K562 (cell line): ENCODE measurements at regions not wholly inside any gene's neighbourhood (a gene's known extent, or its start where the extent isn't known, plus 50 kb on each side); places are given as distances from the start of the nearest gene placed in this dataset.

Experiments
- ATAC-seq: fragments of 200-7000 bp; cut with Tn5 transposase; 3 replicates; pipeline ENCODE4 v1.9.1; 2020; ENCODE audit warnings: moderate library complexity
- BruUV-seq: library from RNA; stranded (reverse); fragments of 400-500 nt; replicated peaks from 2 replicates; lab custom pipeline; 2021; lab: Mats Ljungman, UMichigan
- CTCF ChIA-PET: fragments of 300-600 bp; formaldehyde crosslinking; extraction: SDS; loops from one replicate; lab custom pipeline; 2021; ENCODE audit warnings: low intra/inter-chr PET ratio; lab: Yijun Ruan, JAX
- POLR2A ChIA-PET: fragments of 300-600, 350-650 bp; sonication (Branson Sonifier 250); formaldehyde crosslinking; extraction: SDS; loops from one replicate; lab custom pipeline; 2021; ENCODE audit warnings: antibody characterized with exemption, inconsistent platforms; lab: Yijun Ruan, JAX
- DNase-seq, 4 experiments: peaks; one replicate each; pipeline versions ENCODE4 v3.0.0 to v3.0.0-alpha.2; 2011 to 2018; ENCODE audit warnings: low spot score in 3 of 4, mixed read lengths in 3 of 4; ENCODE audit errors: extremely low read depth in 1 of 4
- FAIRE-seq: peaks from 2 replicates; lab custom pipeline; 2011; peaks lifted over from hg19 to GRCh38; lab: Jason Lieb, UNC
- H2AFZ ChIP-seq: 2 replicates; pipeline ENCODE4 v1.6.0; 2011; ENCODE audit warnings: low read depth, low read length, control low read depth, inconsistent platforms
- H3K27ac ChIP-seq: fragments of 200-600 bp; 3 replicates; pipeline ENCODE4 v1.8.0; 2011; ENCODE audit warnings: low read depth, mild to moderate bottlenecking, control low read depth, inconsistent platforms, low read length, moderate library complexity, mixed read lengths; ENCODE audit errors: extremely low read depth
- H3K27me3 ChIP-seq, 2 experiments: fragments of 300-600 bp in 1 of 2; 2 replicates in 1 of 2; 3 replicates in 1 of 2; pipeline versions ENCODE4 v1.6.0 to v1.8.0; 2011; ENCODE audit warnings: inconsistent platforms in 2 of 2, low read length in 2 of 2, mild to moderate bottlenecking in 1 of 2, mixed read lengths in 1 of 2, moderate library complexity in 1 of 2; ENCODE audit not compliant: control insufficient read depth in 2 of 2, insufficient read depth in 2 of 2
- H3K36me3 ChIP-seq: fragments of 300-600 bp; 3 replicates; pipeline ENCODE4 v1.8.0; 2011; ENCODE audit warnings: mild to moderate bottlenecking, low read length, inconsistent platforms; ENCODE audit not compliant: control insufficient read depth, insufficient read depth
- H3K4me1 ChIP-seq, 2 experiments: fragments of 200-600 bp in 1 of 2; replicated peaks in 1 of 2; 2 replicates in 1 of 2; 3 replicates in 1 of 2; pipeline versions ENCODE4 v1.5.1 to v1.8.0; 2011; ENCODE audit warnings: inconsistent platforms in 2 of 2, low read length in 2 of 2, mild to moderate bottlenecking in 1 of 2, mixed read lengths in 1 of 2, moderate library complexity in 1 of 2; ENCODE audit not compliant: control insufficient read depth in 2 of 2, insufficient read depth in 2 of 2
- H3K4me2 ChIP-seq: 2 replicates; pipeline ENCODE4 v1.6.1; 2011; ENCODE audit warnings: low read length, control low read depth, inconsistent platforms, mixed read lengths; ENCODE audit not compliant: insufficient read depth
- H3K4me3 ChIP-seq: fragments of 200-600 bp; sonication (generic), shearing (Covaris generic); 2 replicates; pipeline ENCODE4 v1.5.1; 2016; ENCODE audit warnings: control low read depth, inconsistent platforms
- H3K79me2 ChIP-seq: fragments of 200-600 bp; 3 replicates; pipeline ENCODE4 v1.8.0; 2011; ENCODE audit warnings: low read length, inconsistent platforms; ENCODE audit not compliant: control insufficient read depth, insufficient read depth
- H3K9ac ChIP-seq, 2 experiments: 2 replicates each; pipeline versions ENCODE4 v1.6.0 to v1.6.1; 2011; ENCODE audit warnings: low read depth in 2 of 2, low read length in 2 of 2, control low read depth in 1 of 2, inconsistent platforms in 1 of 2, mild to moderate bottlenecking in 1 of 2, mixed read lengths in 1 of 2; ENCODE audit not compliant: insufficient read depth in 1 of 2
- H3K9me1 ChIP-seq: one replicate; pipeline ENCODE4 v1.6.0; 2011; ENCODE audit warnings: inconsistent platforms, mild to moderate bottlenecking, low read length, moderate library complexity; ENCODE audit not compliant: control insufficient read depth, insufficient read depth
- H3K9me3 ChIP-seq: replicated peaks from 2 replicates; pipeline ENCODE4 v1.5.1; 2011; ENCODE audit warnings: low read depth, low read length, inconsistent platforms; ENCODE audit not compliant: control insufficient read depth, insufficient read depth
- H4K20me1 ChIP-seq: replicated peaks from 2 replicates; pipeline ENCODE4 v1.6.1; 2011; ENCODE audit warnings: low read length, inconsistent platforms, mixed read lengths; ENCODE audit not compliant: control insufficient read depth, insufficient read depth
- CREB1 ChIP-seq, 2 experiments: sonication (generic) in 1 of 2; formaldehyde crosslinking in 1 of 2; IDR thresholded peaks; 2 replicates each; pipeline versions ENCODE4 v1.6.1 to v1.8.0; 2012 to 2022; ENCODE audit warnings: inconsistent platforms in 1 of 2, mild to moderate bottlenecking in 1 of 2, missing genetic modification reagents in 1 of 2, moderate library complexity in 1 of 2
- E2F3 ChIP-seq: fragments of 250-450 bp; sonication (Bioruptor Pico); IDR thresholded peaks from 2 replicates; pipeline ENCODE4 v1.4.0; 2020; ENCODE audit warnings: mild to moderate bottlenecking
- EGR1 ChIP-seq: fragments of 450-650 bp; conservative IDR thresholded peaks from 2 replicates; pipeline ENCODE4 v1.6.1; 2017; ENCODE audit warnings: mild to moderate bottlenecking
- ETV6 ChIP-seq, 3 experiments: fragments of 150-350 bp in 1 of 3; sonication (generic) in 1 of 3; formaldehyde crosslinking in 1 of 3; IDR thresholded peaks; 2 replicates each; pipeline versions ENCODE4 v1.6.1 to v1.8.0; 2014 to 2022; ENCODE audit warnings: borderline replicate concordance in 2 of 3, low read depth in 2 of 3, antibody characterized with exemption in 1 of 3, low read length in 1 of 3, mild to moderate bottlenecking in 1 of 3, missing genetic modification reagents in 1 of 3
- FOSL1 ChIP-seq: fragments of 200-800 bp; sonication (Bioruptor generic); conservative IDR thresholded peaks from 2 replicates; pipeline ENCODE4 v1.6.1; 2016; ENCODE audit warnings: missing genetic modification characterization, missing compliant biosample characterization
- HIVEP1 ChIP-seq: fragments of 250-450 bp; sonication (Bioruptor Pico); IDR thresholded peaks from 2 replicates; pipeline ENCODE4 v1.4.0; 2020; ENCODE audit warnings: mild to moderate bottlenecking
- MCM3 ChIP-seq: fragments of 450-650 bp; IDR thresholded peaks from 2 replicates; pipeline ENCODE4 v1.6.1; 2016
- MIER1 ChIP-seq: fragments of 450-650 bp; IDR thresholded peaks from 2 replicates; pipeline ENCODE4 v1.6.1; 2016; ENCODE audit warnings: antibody characterized with exemption, mild to moderate bottlenecking, low read depth
- MXD1 ChIP-seq: fragments of 250-450 bp; sonication (Bioruptor Pico); IDR thresholded peaks from 2 replicates; pipeline ENCODE4 v1.8.0; 2021; ENCODE audit warnings: borderline replicate concordance, mild to moderate bottlenecking, moderate library complexity; ENCODE audit not compliant: poor library complexity, severe bottlenecking
- NR0B1 ChIP-seq: fragments of 450-650 bp; IDR thresholded peaks from one replicate; pipeline ENCODE4 v1.6.1; 2018; ENCODE audit warnings: mild to moderate bottlenecking, moderate library complexity; ENCODE audit not compliant: partially characterized antibody
- TAF7 ChIP-seq: fragments of 450-650 bp; IDR thresholded peaks from 2 replicates; pipeline ENCODE4 v1.6.1; 2016; ENCODE audit warnings: missing genetic modification characterization, missing compliant biosample characterization
- TEAD1 ChIP-seq, 2 experiments: fragments of 450-650 bp in 1 of 2; sonication (generic) in 1 of 2; formaldehyde crosslinking; IDR thresholded peaks; 2 replicates each; pipeline versions ENCODE4 v1.4.0 to v1.8.0; 2020 to 2022; ENCODE audit warnings: mild to moderate bottlenecking in 2 of 2, missing genetic modification reagents in 1 of 2
- USF2 ChIP-seq: sonication (generic); formaldehyde crosslinking; IDR thresholded peaks from 2 replicates; pipeline ENCODE4 v1.5.0; 2020; ENCODE audit warnings: missing genetic modification reagents
- ZNF740 ChIP-seq, 3 experiments: fragments of 200-800 bp in 1 of 3; sonication (Bioruptor generic) in 1 of 3; sonication (generic) in 1 of 3; formaldehyde crosslinking in 1 of 3; IDR thresholded peaks; 2 replicates each; pipeline versions ENCODE4 v1.6.1 to v1.8.0; 2016 to 2022; ENCODE audit warnings: mild to moderate bottlenecking in 2 of 3, missing compliant biosample characterization in 2 of 3, missing genetic modification characterization in 2 of 3, missing genetic modification reagents in 1 of 3
- WGBS: fragments of 100-300 bp; shearing (Covaris generic); methylation state at CpG from one replicate; pipeline ENCODE4 v1.1.6; 2016; ENCODE audit warnings: low coverage, mixed read lengths; ENCODE audit not compliant: insufficient coverage; ENCODE audit errors: missing lambda C conversion rate; 5-methylcytosine and 5-hydroxymethylcytosine counted together
- in situ Hi-C: fragments of 300-500 bp; cut with MboI; formaldehyde crosslinking; loops from 4 replicates; pipeline ENCODE4 v1.15.0; 2018; ENCODE audit warnings: inconsistent platforms, mixed read lengths
- intact Hi-C: fragments of 100-400 bp; cut with micrococcal nuclease; formaldehyde crosslinking; loops from 2 replicates; pipeline ENCODE4 v1.14.2; 2022

GRCh38 chr4:152156442-152156841 is 379.4 kb downstream of the FBXW7 start:
- H3K9ac ChIP-seq, result no peak overlapping the region
- no peak overlapping the region for H3K4me3 ChIP-seq
- in situ Hi-C loops, result no loop called here
- ChIA-PET CTCF (no interaction called here), POLR2A (no interaction called here)
- intact Hi-C loops, result no loop called here
- TF ChIP-seq MIER1 (no peak), NR0B1 (no peak), E2F3 (CRISPR knock-in tag) (no peak), MCM3 (no peak), USF2 (no peak), TAF7 (tag) (no peak), ZNF740 (CRISPR knock-in tag; IDR thresholded peaks at IDR 0.05) (no peak), ZNF740 (tag; IDR thresholded peaks at IDR 0.05) (no peak), HIVEP1 (no peak), CREB1 (IDR thresholded peaks at IDR 0.05) (no peak), CREB1 (CRISPR knock-in tag; IDR thresholded peaks at IDR 0.05) (no peak), TEAD1 (CRISPR knock-in tag; IDR thresholded peaks at IDR 0.05) (no peak), MXD1 (CRISPR knock-in tag) (no peak), ETV6 (IDR thresholded peaks at IDR 0.05; ENCODE audit: borderline replicate concordance in 1 of 2, low read depth in 2 of 2, low read length in 1 of 2) (no peak), ETV6 (CRISPR knock-in tag; IDR thresholded peaks at IDR 0.05; ENCODE audit: borderline replicate concordance) (no peak), FOSL1 (tag) (no peak), EGR1 (no peak)
- FAIRE-seq (no peak), ATAC-seq (no peak), DNase-seq (no peak)
- H3K4me2 ChIP-seq, result no peak overlapping the region
- no TSS peak for BruUV-seq
- no peaks in the 10 kb centered on the region for H3K36me3 ChIP-seq
- H3K4me1 ChIP-seq, result no peaks in the 10 kb centered on the region
- H3K9me3 ChIP-seq, result no peaks in the 10 kb centered on the region
- WGBS, result 0% methylated on average over 6 of the region's 6 CpGs
- H3K9me1 ChIP-seq, result no peaks in the 10 kb centered on the region
- H3K27ac ChIP-seq, result no peak overlapping the region
- H3K27me3 ChIP-seq, result peaks cover 3 to 27% of the 10 kb centered on the region in 2 experiments; a peak in 3 of 5 replicates
- no peaks in the 10 kb centered on the region for H3K79me2 ChIP-seq
- H4K20me1 ChIP-seq, result no peaks in the 10 kb centered on the region
- H2AFZ ChIP-seq, result no peak overlapping the region
